ENCODE measurements at regions not wholly inside any gene's neighbourhood (a gene's known extent, or its start where the extent isn't known, plus 50 kb on each side); places are given as distances from the start of the nearest gene placed in this dataset.
"Not testable (repeated sequence)": the region's sequence is repeated elsewhere in the genome, so short reads cannot be mapped to it uniquely, and the experiment has no call there.

DNA sequence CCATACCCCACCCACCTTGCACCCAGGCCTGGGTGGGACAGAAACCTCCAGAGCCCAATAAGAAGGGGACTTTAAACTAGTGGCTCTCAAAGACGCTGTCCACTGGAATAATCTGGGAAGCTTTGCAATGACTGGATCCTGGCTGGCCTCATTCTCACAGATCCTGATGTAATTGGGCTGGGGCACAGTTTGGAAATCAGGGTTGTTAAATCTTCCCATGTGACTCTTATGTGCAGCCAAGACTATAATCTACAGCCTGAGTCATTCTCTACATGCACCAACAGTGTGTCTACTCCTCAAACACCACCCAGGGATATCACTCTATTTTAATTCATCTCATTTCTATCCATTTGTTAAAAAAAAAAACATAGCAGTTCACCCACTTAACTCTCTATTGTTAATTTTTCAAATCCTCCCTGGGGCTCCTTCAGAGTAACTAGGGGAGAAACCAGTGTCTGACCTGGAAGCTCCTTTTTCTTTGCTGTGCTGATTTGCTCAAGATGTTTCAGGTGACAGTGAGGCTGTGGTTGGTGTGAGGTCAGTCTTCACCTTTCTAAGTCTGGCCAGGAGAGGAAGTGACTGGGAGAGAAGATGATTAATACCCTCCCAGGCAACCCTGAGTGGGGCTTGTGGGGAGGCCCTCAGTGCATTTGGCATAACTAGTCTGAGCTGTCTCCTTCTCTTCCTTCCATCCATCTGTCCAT is 211.6 kb upstream of the SFSWAP start:
- H3K27ac Mint-ChIP-seq, result no peak overlapping the region
- peaks cover 3% of the 10 kb centered on the region for H3K9me3 Mint-ChIP-seq
- intact Hi-C loops (cut with micrococcal nuclease), result no loop called here
- H3K4me3 Mint-ChIP-seq, result no peak overlapping the region
- no peaks in the 10 kb centered on the region for H3K36me3 Mint-ChIP-seq
- peaks cover 2% of the 10 kb centered on the region for H3K27me3 Mint-ChIP-seq
- POLR2A ChIA-PET, result no interaction called here
- CTCF ChIA-PET, result no interaction called here
- peaks cover 9% of the 10 kb centered on the region for H3K4me1 Mint-ChIP-seq (ENCODE audit: low read depth)
- no peak for DNase-seq

DNA sequence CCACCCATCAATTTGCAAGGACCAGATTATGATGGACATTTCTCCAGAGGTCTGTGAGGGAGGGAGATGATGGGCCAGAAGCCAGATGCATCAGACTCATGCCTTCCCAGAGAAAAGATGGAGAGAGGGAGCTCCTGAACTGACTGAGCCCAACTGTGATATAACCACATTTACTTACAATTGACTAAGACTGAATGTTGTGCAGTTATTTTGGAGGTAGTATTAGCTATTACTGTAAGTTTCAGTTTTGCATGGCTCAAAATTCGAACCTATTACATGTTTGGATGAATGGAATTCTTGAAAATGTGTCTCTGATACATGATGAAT is 211.1 kb upstream of the SFSWAP start:
- intact Hi-C loops (cut with micrococcal nuclease), result no loop called here
- Mint-ChIP-seq H3K9me3 (peaks cover 3% of the 10 kb centered on the region), H3K36me3 (no peaks in the 10 kb centered on the region), H3K4me3 (no peak overlapping the region), H3K27me3 (peaks cover 2% of the 10 kb centered on the region), H3K27ac (no peak overlapping the region), H3K4me1 (ENCODE audit: low read depth) (peaks cover 9% of the 10 kb centered on the region)
- ChIA-PET POLR2A (no interaction called here), CTCF (no interaction called here)
- no peak for DNase-seq

DNA sequence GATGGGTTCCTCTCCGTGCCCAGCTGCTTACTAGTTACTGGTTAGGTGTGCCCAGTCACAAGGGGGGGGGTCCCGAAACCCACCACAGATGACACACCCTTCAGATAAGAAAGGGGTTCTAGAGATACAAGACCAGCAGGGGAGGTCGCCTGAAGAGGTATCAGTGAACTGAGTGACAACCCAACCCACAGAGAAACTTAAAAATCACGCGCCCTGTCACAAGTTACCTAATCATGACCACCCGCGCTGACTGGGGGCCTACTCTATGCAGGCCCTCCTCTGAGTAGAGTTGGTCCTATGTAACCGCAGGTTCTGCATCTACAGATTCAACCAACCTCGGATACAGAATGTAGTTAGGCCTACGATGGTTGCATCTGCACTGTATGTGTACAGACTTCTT is 210.3 kb upstream of the SFSWAP start:
- intact Hi-C loops (cut with micrococcal nuclease), result no loop called here
- CTCF ChIA-PET, result no interaction called here
- DNase-seq, result no peak
- peaks cover 3% of the 10 kb centered on the region for H3K9me3 Mint-ChIP-seq
- no peaks in the 10 kb centered on the region for H3K36me3 Mint-ChIP-seq
- peaks cover 9% of the 10 kb centered on the region for H3K4me1 Mint-ChIP-seq (ENCODE audit: low read depth)
- H3K27ac Mint-ChIP-seq, result no peak overlapping the region
- POLR2A ChIA-PET, result no interaction called here
- H3K27me3 Mint-ChIP-seq, result peaks cover 2% of the 10 kb centered on the region
- H3K4me3 Mint-ChIP-seq, result no peak overlapping the region

DNA sequence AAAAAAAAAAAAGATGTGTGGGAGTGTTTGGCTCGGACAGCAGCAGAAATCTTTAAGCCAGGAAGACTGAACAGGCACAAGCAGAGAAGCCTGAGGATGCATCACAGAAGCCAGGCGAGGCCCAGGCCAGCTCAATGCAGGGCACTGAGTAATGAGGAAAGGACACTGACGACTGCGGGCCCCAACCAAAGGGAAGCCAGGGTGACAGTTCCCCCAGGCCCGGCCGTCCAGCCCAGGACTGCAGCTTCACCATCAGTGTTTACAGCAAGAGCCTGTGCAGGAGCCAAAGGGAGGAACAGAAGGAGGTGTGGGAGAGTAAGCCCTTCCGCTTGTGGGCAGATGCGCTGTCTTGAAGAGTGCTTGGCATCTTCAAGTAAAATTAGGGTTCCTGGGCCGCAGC is 205.3 kb upstream of the SFSWAP start:
- ChIA-PET CTCF (no interaction called here), POLR2A (no interaction called here)
- no peak overlapping the region for H3K4me3 Mint-ChIP-seq
- H3K27ac Mint-ChIP-seq, result no peak overlapping the region
- DNase-seq, result no peak
- H3K36me3 Mint-ChIP-seq, result no peaks in the 10 kb centered on the region
- H3K27me3 Mint-ChIP-seq, result peaks cover 5% of the 10 kb centered on the region
- no peaks in the 10 kb centered on the region for H3K4me1 Mint-ChIP-seq (ENCODE audit: low read depth)
- H3K9me3 Mint-ChIP-seq, result peaks cover 3% of the 10 kb centered on the region
- intact Hi-C loops (cut with micrococcal nuclease), result no loop called here

DNA sequence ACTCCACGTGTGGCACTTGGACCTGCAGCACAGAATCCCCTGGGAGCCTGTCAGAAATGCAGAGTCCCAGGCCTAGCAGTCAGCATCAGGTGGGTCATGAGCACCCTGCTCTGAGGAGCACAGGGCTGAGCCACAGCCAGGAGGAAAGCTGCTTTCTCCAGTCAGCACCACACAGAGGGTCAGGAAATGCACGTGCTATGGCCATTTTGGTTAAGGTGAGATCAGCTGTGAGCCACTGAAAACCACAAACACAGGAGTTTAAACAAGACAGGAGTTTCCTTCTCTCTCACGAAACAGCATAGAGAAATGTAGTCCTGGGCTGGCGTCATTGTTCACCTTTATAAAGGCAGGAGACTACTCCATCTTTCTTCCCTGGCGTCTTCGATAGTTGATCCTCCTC is 204.5 kb upstream of the SFSWAP start:
- peaks cover 3% of the 10 kb centered on the region for H3K9me3 Mint-ChIP-seq
- ChIA-PET POLR2A (no interaction called here), CTCF (no interaction called here)
- peaks cover 5% of the 10 kb centered on the region for H3K27me3 Mint-ChIP-seq
- peaks cover 7% of the 10 kb centered on the region for H3K4me1 Mint-ChIP-seq (ENCODE audit: low read depth)
- DNase-seq, result no peak
- no peak overlapping the region for H3K27ac Mint-ChIP-seq
- no peaks in the 10 kb centered on the region for H3K36me3 Mint-ChIP-seq
- intact Hi-C loops (cut with micrococcal nuclease), result no loop called here
- no peak overlapping the region for H3K4me3 Mint-ChIP-seq

DNA sequence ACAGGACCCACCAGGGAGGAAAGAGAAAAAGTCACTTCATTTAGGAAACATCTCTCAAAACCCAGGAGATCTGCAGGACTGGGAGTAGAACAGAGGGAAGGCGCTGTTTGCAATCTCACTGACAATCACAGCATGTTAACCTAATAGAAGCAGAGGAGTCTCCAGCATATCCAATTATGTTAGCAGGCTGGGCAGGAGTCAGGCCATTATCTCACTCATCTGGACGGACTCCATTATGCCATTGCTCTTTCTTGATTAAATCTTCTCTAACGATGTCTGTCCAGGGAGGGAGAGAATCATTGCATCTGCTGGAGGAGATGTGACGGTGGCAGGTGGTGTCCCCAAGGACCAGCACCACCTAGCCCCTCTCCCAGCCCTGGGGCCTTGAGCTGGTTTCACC is 203.8 kb upstream of the SFSWAP start:
- peaks cover 13% of the 10 kb centered on the region for H3K4me1 Mint-ChIP-seq (ENCODE audit: low read depth)
- POLR2A ChIA-PET, result no interaction called here
- no peak for DNase-seq
- no peak overlapping the region for H3K27ac Mint-ChIP-seq
- peaks cover 5% of the 10 kb centered on the region for H3K27me3 Mint-ChIP-seq
- peaks cover 3% of the 10 kb centered on the region for H3K9me3 Mint-ChIP-seq
- CTCF ChIA-PET, result no interaction called here
- no peak overlapping the region for H3K4me3 Mint-ChIP-seq
- intact Hi-C loops (cut with micrococcal nuclease), result no loop called here
- H3K36me3 Mint-ChIP-seq, result no peaks in the 10 kb centered on the region

DNA sequence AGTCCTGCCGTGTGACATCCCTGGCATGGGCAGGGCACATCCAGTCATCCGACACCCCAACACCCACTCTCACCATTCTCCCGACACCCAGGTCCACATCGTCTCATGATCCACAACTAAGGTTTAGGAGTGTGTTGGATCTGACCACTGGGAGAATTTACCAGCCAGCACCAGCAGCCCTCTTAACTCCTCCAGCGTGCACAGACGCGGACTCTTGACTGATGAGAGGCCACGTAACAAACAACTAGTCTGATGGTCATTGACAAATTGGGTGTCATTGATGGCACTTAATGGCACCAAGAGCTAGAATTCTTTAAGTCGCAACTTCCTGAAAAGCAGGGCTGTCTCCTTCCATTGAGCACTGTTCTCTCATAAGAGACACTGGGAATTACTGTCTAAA is 203.0 kb upstream of the SFSWAP start:
- CTCF ChIA-PET, result no interaction called here
- no peak for DNase-seq
- Mint-ChIP-seq H3K36me3 (no peaks in the 10 kb centered on the region), H3K27me3 (peaks cover 5% of the 10 kb centered on the region), H3K9me3 (peaks cover 3% of the 10 kb centered on the region), H3K4me1 (ENCODE audit: low read depth) (peaks cover 16% of the 10 kb centered on the region), H3K4me3 (no peak overlapping the region), H3K27ac (no peak overlapping the region)
- intact Hi-C loops (cut with micrococcal nuclease), result no loop called here
- POLR2A ChIA-PET, result no interaction called here

DNA sequence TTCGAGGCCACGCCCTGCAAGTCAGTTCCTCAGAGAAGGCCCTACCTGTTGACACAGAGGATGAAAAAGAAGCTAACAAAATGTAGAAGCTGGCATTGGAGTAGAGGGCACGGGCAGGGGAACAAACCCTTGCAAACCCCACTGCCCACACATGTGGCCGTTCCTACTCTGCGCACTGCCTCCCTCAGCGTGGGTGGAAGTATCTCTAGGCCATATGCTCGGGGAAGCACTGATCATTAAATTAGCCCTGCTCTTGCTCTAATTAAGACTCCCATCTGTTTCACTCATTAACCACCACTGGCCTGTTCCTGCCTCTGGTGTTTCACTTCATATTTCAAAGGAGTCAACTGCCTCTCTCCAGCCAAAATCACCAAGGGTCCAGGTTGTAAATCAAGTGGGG is 201.2 kb upstream of the SFSWAP start:
- no peak overlapping the region for H3K27ac Mint-ChIP-seq

DNA sequence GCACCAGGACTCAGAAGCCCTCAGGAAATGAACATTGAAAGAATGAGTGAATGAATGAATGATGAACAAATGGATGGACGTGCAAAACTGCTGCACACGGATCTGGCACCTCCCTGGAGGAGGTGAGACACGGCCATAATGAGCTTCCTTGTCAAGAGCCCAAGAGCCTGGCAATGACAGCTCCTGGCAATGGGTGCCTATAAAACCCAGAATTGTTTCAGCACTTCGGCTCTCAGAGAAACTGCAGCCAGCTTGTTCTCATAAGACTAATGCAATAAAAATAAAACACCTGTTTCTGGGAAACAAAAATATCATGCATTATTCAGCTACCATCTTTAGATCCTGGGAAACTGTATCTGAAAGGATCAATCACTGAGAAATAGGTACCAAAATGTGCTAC is 200.5 kb upstream of the SFSWAP start:
- Mint-ChIP-seq H3K27me3 (peaks cover 5% of the 10 kb centered on the region), H3K27ac (no peak overlapping the region), H3K4me1 (ENCODE audit: low read depth) (peaks cover 16% of the 10 kb centered on the region), H3K4me3 (no peak overlapping the region), H3K36me3 (peaks cover 2% of the 10 kb centered on the region), H3K9me3 (no peaks in the 10 kb centered on the region)
- ChIA-PET CTCF (interaction anchor here (1.0 kb wide), 1 partner anchor 26 kb away, joined by 3 read pairs; no protein-coding TSS in a partner anchor), POLR2A (no interaction called here)
- intact Hi-C loops (cut with micrococcal nuclease), result loop anchor here (5.0 kb wide), 1 partner anchor 97 kb away; no protein-coding TSS in a partner anchor
- no peak for DNase-seq

More for the DNA sequence above, 201.2 kb upstream of the SFSWAP start:
- H3K4me1 Mint-ChIP-seq (ENCODE audit: low read depth), result peaks cover 16% of the 10 kb centered on the region
- no peaks in the 10 kb centered on the region for H3K36me3 Mint-ChIP-seq
- CTCF ChIA-PET, result no interaction called here
- POLR2A ChIA-PET, result no interaction called here
- DNase-seq, result no peak
- peaks cover 5% of the 10 kb centered on the region for H3K27me3 Mint-ChIP-seq
- H3K4me3 Mint-ChIP-seq, result no peak overlapping the region
- H3K9me3 Mint-ChIP-seq, result no peaks in the 10 kb centered on the region
- intact Hi-C loops (cut with micrococcal nuclease), result loop anchor here (5.0 kb wide), 1 partner anchor 98 kb away; no protein-coding TSS in a partner anchor

DNA sequence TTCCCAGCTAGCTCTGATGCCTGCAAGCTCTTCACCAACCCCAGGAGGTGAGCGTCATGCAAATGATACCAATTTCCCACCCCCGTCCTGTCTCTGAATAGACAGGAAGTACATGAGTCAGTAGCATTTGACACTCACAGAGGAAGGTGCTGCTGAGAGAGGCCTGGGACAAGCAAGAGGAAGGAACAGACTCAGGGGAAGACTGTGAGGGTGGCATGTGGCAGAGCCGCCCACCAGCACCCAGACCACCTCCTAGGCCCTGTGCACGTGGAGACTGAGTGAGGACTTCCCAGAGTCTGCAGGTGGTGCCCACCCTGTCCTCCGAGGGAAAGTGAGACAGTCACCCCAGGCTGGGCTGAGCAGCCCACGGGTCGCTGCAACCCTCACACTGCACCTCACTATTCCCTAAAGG is 199.5 kb upstream of the SFSWAP start:
- DNase-seq, result peak; percentile 75
- intact Hi-C loops (cut with micrococcal nuclease), result loop anchor here (1.0 to 5.0 kb wide), 2 partner anchors 25 to 96 kb away; no protein-coding TSS in a partner anchor
- H3K27me3 Mint-ChIP-seq, result peaks cover 5% of the 10 kb centered on the region
- POLR2A ChIA-PET, result no interaction called here
- no peak overlapping the region for H3K4me3 Mint-ChIP-seq
- CTCF ChIA-PET, result interaction anchor here (1.0 kb wide), 1 partner anchor 25 kb away, joined by 3 read pairs; no protein-coding TSS in a partner anchor
- H3K27ac Mint-ChIP-seq, result peak overlapping the region; percentile 46
- H3K4me1 Mint-ChIP-seq (ENCODE audit: low read depth), result peaks cover 16% of the 10 kb centered on the region
- peaks cover 8% of the 10 kb centered on the region for H3K9me3 Mint-ChIP-seq
- peaks cover 2% of the 10 kb centered on the region for H3K36me3 Mint-ChIP-seq

DNA sequence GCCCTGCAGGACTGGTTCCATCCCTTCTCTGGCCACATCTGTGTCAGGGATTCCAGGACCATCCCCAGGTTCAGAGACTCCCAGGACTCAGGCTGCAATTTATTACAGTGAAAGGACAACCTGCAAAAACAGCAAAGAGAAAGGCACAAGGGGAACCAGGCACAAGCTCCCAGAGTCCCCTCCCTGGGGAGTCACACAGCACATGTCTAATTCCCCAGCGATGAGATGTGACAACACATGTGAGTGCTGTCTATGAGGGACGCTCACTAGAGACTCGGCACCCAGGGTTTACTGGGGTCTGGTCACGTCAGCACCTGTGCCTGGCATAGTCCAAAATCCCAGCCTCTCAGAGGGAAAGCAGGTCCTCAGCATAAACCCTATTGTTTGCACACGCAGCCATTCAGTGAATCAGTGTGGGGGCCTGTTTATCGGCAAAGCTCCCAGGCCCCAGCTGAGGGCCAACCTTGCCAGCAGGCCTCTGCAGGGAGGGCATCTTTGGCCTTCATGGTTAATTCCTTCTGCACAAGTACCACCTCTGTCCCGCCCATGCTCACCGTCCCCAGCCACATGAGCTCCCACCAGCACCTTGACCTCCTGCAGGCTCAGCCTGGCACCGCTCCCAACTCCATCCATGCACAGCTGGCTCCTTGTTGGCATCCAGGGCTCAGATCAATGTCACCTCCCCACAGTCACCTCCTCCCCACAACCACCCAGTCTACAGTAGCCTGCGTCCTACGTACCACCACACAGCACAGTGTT is 198.9 kb upstream of the SFSWAP start:
- POLR2A ChIA-PET, result no interaction called here
- Mint-ChIP-seq H3K27me3 (no peaks in the 10 kb centered on the region), H3K4me1 (ENCODE audit: low read depth) (peaks cover 16% of the 10 kb centered on the region), H3K27ac (peak overlapping the region; percentile 46), H3K4me3 (no peak overlapping the region), H3K36me3 (peaks cover 2% of the 10 kb centered on the region), H3K9me3 (peaks cover 14% of the 10 kb centered on the region)
- CTCF ChIA-PET, result no interaction called here
- intact Hi-C loops (cut with micrococcal nuclease), result loop anchor here (1.0 to 5.0 kb wide), 2 partner anchors 24 to 95 kb away; no protein-coding TSS in a partner anchor
- no peak for DNase-seq

DNA sequence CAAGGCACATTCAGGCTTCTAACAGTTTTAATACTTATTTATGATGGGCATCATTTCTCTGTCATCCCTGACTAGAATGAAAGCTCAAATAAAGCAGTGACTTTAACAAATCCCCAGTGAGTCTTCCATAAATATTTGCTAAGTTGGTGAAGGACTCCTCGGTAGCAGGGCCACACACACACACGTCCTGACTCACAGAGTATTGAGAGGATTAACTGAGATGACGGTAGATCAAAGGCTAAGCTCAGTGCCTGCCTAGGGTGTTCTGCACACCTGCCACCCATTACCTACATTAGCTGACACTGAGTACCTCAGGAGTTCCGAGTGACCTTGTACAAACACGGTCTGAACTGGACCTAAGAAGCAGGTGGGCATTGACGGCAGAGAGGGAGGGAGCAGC is 197.3 kb upstream of the SFSWAP start:
- Mint-ChIP-seq H3K9me3 (peaks cover 23% of the 10 kb centered on the region), H3K36me3 (peaks cover 2% of the 10 kb centered on the region), H3K4me1 (ENCODE audit: low read depth) (peaks cover 16% of the 10 kb centered on the region), H3K27me3 (no peaks in the 10 kb centered on the region), H3K4me3 (no peak overlapping the region), H3K27ac (no peak overlapping the region)
- intact Hi-C loops (cut with micrococcal nuclease), result loop anchor here (5.0 kb wide), 1 partner anchor 94 kb away; no protein-coding TSS in a partner anchor
- ChIA-PET POLR2A (no interaction called here), CTCF (no interaction called here)
- DNase-seq, result no peak

DNA sequence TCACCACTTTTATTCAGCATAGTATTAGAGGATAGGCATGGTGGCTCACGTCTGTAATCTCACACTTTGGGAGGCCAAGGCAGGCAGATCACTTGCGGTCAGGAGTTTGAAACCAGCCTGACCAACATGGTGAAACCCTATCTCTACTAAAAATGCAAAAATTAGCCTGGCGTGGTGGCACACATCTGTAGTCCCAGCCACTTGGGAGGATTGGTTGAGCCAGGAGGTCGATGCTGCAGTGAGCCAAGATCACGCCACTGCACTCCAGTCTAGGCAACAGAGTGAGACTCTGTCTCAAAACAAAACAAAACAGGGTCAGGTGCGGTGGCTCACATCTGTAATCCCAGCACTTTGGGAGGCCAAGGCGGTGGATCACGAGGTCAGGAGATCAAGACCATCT is 190.3 kb upstream of the SFSWAP start:
- H3K27ac Mint-ChIP-seq; H3K4me1 Mint-ChIP-seq (ENCODE audit: low read depth); H3K4me3 Mint-ChIP-seq; intact Hi-C loops (cut with micrococcal nuclease); CTCF ChIA-PET; H3K27me3 Mint-ChIP-seq; DNase-seq; POLR2A ChIA-PET; H3K36me3 Mint-ChIP-seq: not testable (repeated sequence)
- H3K9me3 Mint-ChIP-seq, result peaks cover 24% of the 10 kb centered on the region
